NCI-H146 treated with DMSO at 0.1 percent for 48 hours (cell line): ENCODE measurements at regions not wholly inside any gene's neighbourhood (a gene's known extent, or its start where the extent isn't known, plus 50 kb on each side); places are given as distances from the start of the nearest gene placed in this dataset.
"Not testable (repeated sequence)": the region's sequence is repeated elsewhere in the genome, so short reads cannot be mapped to it uniquely, and the experiment has no call there.

Source experiments
- DNase-seq: peaks from one replicate; lab custom pipeline; 2025; ENCODE audit not compliant: unreplicated experiment; lab: John Stamatoyannopoulos, UW

- DNase-seq: no peak
Observed at GRCh38 chr3:109982201-109982600, 644.9 kb upstream of the DPPA4 start.

GRCh38 chr3:109984976-109985375, 647.6 kb upstream of the DPPA4 start:
- DNase-seq: no peak

- DNase-seq: no peak
Observed at GRCh38 chr3:109985943-109986555, 648.7 kb upstream of the DPPA4 start.

- no peak for DNase-seq
Observed at GRCh38 chr3:109994853-109995252, 657.5 kb upstream of the DPPA4 start.

- no peak for DNase-seq
Observed at GRCh38 chr3:109995377-109995776, 658.0 kb upstream of the DPPA4 start.

- not testable (repeated sequence) for DNase-seq
Observed at GRCh38 chr3:110001905-110002304, 664.6 kb upstream of the DPPA4 start.

GRCh38 chr3:110006913-110007312, 669.6 kb upstream of the DPPA4 start:
- no peak for DNase-seq

GRCh38 chr3:110015231-110015963, 678.1 kb upstream of the DPPA4 start:
- DNase-seq: no peak

GRCh38 chr3:110016235-110016815, 679.0 kb upstream of the DPPA4 start:
- DNase-seq: no peak

- DNase-seq: no peak
Observed at GRCh38 chr3:110017304-110017703, 680.0 kb upstream of the DPPA4 start.

- DNase-seq: no peak
Observed at GRCh38 chr3:110021659-110022058, 684.3 kb upstream of the DPPA4 start.

- DNase-seq: not testable (repeated sequence)
Observed at GRCh38 chr3:110023022-110023421, 685.7 kb upstream of the DPPA4 start.

GRCh38 chr3:110026421-110026820, 689.1 kb upstream of the DPPA4 start:
- no peak for DNase-seq

- no peak for DNase-seq
Observed at GRCh38 chr3:110027446-110028080, 690.2 kb upstream of the DPPA4 start.

GRCh38 chr3:110031975-110032374, 694.6 kb upstream of the DPPA4 start:
- no peak for DNase-seq

GRCh38 chr3:110059431-110059830, 722.1 kb upstream of the DPPA4 start:
- DNase-seq: no peak

GRCh38 chr3:110062716-110063115, 725.4 kb upstream of the DPPA4 start:
- DNase-seq: no peak

GRCh38 chr3:110063178-110063577, 725.8 kb upstream of the DPPA4 start:
- DNase-seq: no peak

- no peak for DNase-seq
Observed at GRCh38 chr3:110066206-110066605, 728.9 kb upstream of the DPPA4 start.

- DNase-seq: no peak
Observed at GRCh38 chr3:110067527-110067926, 730.2 kb upstream of the DPPA4 start.

GRCh38 chr3:110069761-110070160, 732.4 kb upstream of the DPPA4 start:
- no peak for DNase-seq
